DND-41 (cell line): ENCODE measurements at regions not wholly inside any gene's neighbourhood (a gene's known extent, or its start where the extent isn't known, plus 50 kb on each side); places are given as distances from the start of the nearest gene placed in this dataset.

Experiments
- EZH2 ChIP-seq: IDR thresholded peaks from 3 replicates; pipeline ENCODE4 v1.6.1; 2012; ENCODE audit warnings: borderline replicate concordance, low read depth, mild to moderate bottlenecking, moderate library complexity, low read length, inconsistent platforms; ENCODE audit not compliant: severe bottlenecking
- TF ChIP-seq, protein P1 (sequence below): IDR thresholded peaks from 2 replicates; pipeline ENCODE4 v1.5.1; 2012; ENCODE audit warnings: borderline replicate concordance, low read length, moderate library complexity, mild to moderate bottlenecking; ENCODE audit not compliant: poor library complexity, severe bottlenecking; ENCODE audit errors: extremely low read depth

DNA sequence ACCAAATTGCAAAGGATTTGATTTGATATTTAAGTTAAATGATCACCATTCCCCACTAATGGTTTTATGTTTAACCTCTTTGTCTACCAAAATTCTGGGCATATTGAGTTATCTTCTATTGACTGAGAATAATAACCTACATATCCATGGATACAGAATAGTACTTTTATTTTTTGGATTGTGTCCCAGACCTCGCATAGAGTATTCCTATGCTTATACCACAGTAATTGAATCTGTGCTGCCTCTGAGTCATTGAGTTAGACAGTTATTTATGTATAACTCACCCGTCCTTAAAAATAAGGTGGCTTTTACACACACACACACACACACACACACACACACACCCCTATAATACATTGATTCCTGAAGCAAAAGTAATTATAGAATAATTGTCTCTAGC, 690.1 kb upstream of the BCHE start:
- TF ChIP-seq, protein P1, sequence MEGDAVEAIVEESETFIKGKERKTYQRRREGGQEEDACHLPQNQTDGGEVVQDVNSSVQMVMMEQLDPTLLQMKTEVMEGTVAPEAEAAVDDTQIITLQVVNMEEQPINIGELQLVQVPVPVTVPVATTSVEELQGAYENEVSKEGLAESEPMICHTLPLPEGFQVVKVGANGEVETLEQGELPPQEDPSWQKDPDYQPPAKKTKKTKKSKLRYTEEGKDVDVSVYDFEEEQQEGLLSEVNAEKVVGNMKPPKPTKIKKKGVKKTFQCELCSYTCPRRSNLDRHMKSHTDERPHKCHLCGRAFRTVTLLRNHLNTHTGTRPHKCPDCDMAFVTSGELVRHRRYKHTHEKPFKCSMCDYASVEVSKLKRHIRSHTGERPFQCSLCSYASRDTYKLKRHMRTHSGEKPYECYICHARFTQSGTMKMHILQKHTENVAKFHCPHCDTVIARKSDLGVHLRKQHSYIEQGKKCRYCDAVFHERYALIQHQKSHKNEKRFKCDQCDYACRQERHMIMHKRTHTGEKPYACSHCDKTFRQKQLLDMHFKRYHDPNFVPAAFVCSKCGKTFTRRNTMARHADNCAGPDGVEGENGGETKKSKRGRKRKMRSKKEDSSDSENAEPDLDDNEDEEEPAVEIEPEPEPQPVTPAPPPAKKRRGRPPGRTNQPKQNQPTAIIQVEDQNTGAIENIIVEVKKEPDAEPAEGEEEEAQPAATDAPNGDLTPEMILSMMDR: no peak
- no peak for TF ChIP-seq EZH2
